ENCODE measurements at regions not wholly inside any gene's neighbourhood (a gene's known extent, or its start where the extent isn't known, plus 50 kb on each side); places are given as distances from the start of the nearest gene placed in this dataset.

GRCh38 chr18:77366067-77366719, 116.5 kb downstream of the GALR1 start:
- DNase-seq (ENCODE audit: unreplicated experiment): no peak
- Mint-ChIP-seq H3K4me3 (ENCODE audit: unreplicated experiment) (no peak overlapping the region), H3K9me3 (ENCODE audit: unreplicated experiment) (peaks cover 26% of the 10 kb centered on the region), H3K4me1 (ENCODE audit: insufficient read depth, unreplicated experiment) (no peaks in the 10 kb centered on the region), H3K36me3 (ENCODE audit: insufficient read depth, unreplicated experiment) (no peaks in the 10 kb centered on the region), H3K27ac (ENCODE audit: low read depth, unreplicated experiment) (no peak overlapping the region), H3K27me3 (ENCODE audit: insufficient read depth, unreplicated experiment) (peaks cover 26% of the 10 kb centered on the region)
- CTCF ChIA-PET: interaction anchor here (0.6 kb wide), 1 partner anchor 88 kb away, joined by 3 read pairs; no protein-coding TSS in a partner anchor
- intact Hi-C loops (cut with micrococcal nuclease): no loop called here
- TF ChIP-seq CTCF (IDR thresholded peaks at IDR 0.05; ENCODE audit: unreplicated experiment): no peak
- BruUV-seq (replicated peaks): no TSS peak
- POLR2A ChIA-PET: no interaction called here

- Mint-ChIP-seq H3K9me3 (ENCODE audit: unreplicated experiment) (peaks cover 26% of the 10 kb centered on the region), H3K27ac (ENCODE audit: low read depth, unreplicated experiment) (no peak overlapping the region), H3K4me3 (ENCODE audit: unreplicated experiment) (no peak overlapping the region), H3K36me3 (ENCODE audit: insufficient read depth, unreplicated experiment) (no peaks in the 10 kb centered on the region), H3K4me1 (ENCODE audit: insufficient read depth, unreplicated experiment) (no peaks in the 10 kb centered on the region), H3K27me3 (ENCODE audit: insufficient read depth, unreplicated experiment) (peaks cover 26% of the 10 kb centered on the region)
- no peak for DNase-seq (ENCODE audit: unreplicated experiment)
- intact Hi-C loops (cut with micrococcal nuclease): no loop called here
- BruUV-seq (replicated peaks): no TSS peak
- TF ChIP-seq CTCF (IDR thresholded peaks at IDR 0.05; ENCODE audit: unreplicated experiment): no peak
- ChIA-PET CTCF (interaction anchor here (0.6 to 0.7 kb wide), 2 partner anchors 36 to 285 kb away, joined by 3 read pairs; no protein-coding TSS in a partner anchor), POLR2A (no interaction called here)
Measured at GRCh38 chr18:77366720-77367641, 117.3 kb downstream of the GALR1 start.

- POLR2A ChIA-PET: no interaction called here
- TF ChIP-seq CTCF (IDR thresholded peaks at IDR 0.05; ENCODE audit: unreplicated experiment): no peak
- no peak for DNase-seq (ENCODE audit: unreplicated experiment)
- Mint-ChIP-seq H3K4me3 (ENCODE audit: unreplicated experiment) (no peak overlapping the region), H3K36me3 (ENCODE audit: insufficient read depth, unreplicated experiment) (no peaks in the 10 kb centered on the region), H3K27me3 (ENCODE audit: insufficient read depth, unreplicated experiment) (peaks cover 11% of the 10 kb centered on the region), H3K4me1 (ENCODE audit: insufficient read depth, unreplicated experiment) (no peaks in the 10 kb centered on the region), H3K9me3 (ENCODE audit: unreplicated experiment) (peaks cover 12% of the 10 kb centered on the region), H3K27ac (ENCODE audit: low read depth, unreplicated experiment) (no peak overlapping the region)
- no TSS peak for BruUV-seq (replicated peaks)
- intact Hi-C loops (cut with micrococcal nuclease): no loop called here
- CTCF ChIA-PET: interaction anchor here (0.7 kb wide), 1 partner anchor 15 kb away, joined by 3 read pairs; no protein-coding TSS in a partner anchor
Measured at GRCh38 chr18:77369644-77370043, 120.0 kb downstream of the GALR1 start.

- no peaks in the 10 kb centered on the region for H3K4me1 Mint-ChIP-seq (ENCODE audit: insufficient read depth, unreplicated experiment)
- H3K27ac Mint-ChIP-seq (ENCODE audit: low read depth, unreplicated experiment): no peak overlapping the region
- ChIA-PET POLR2A (interaction anchor here (0.5 kb wide), 1 partner anchor 14 kb away, joined by 5 read pairs; no protein-coding TSS in a partner anchor), CTCF (interaction anchor here (0.6 kb wide), 1 partner anchor 1278 kb away, joined by 4 read pairs; no protein-coding TSS in a partner anchor)
- peaks cover under 1% of the 10 kb centered on the region for H3K27me3 Mint-ChIP-seq (ENCODE audit: insufficient read depth, unreplicated experiment)
- no peak for TF ChIP-seq CTCF (IDR thresholded peaks at IDR 0.05; ENCODE audit: unreplicated experiment)
- BruUV-seq (replicated peaks): no TSS peak
- H3K4me3 Mint-ChIP-seq (ENCODE audit: unreplicated experiment): no peak overlapping the region
- DNase-seq (ENCODE audit: unreplicated experiment): no peak
- H3K36me3 Mint-ChIP-seq (ENCODE audit: insufficient read depth, unreplicated experiment): no peaks in the 10 kb centered on the region
- peaks cover 12% of the 10 kb centered on the region for H3K9me3 Mint-ChIP-seq (ENCODE audit: unreplicated experiment)
- intact Hi-C loops (cut with micrococcal nuclease): no loop called here
Measured at GRCh38 chr18:77373730-77374445, 124.2 kb downstream of the GALR1 start.

Data from MCF 10A (cell line).